KMS-11 (cell line): ENCODE measurements at regions not wholly inside any gene's neighbourhood (a gene's known extent, or its start where the extent isn't known, plus 50 kb on each side); places are given as distances from the start of the nearest gene placed in this dataset.

Source experiments
- H2AFZ ChIP-seq: fragments of 200-600 bp; sonication (generic); 2 replicates; pipeline ENCODE4 v1.6.1; 2016; ENCODE audit warnings: antibody characterized with exemption, mixed run types, low read depth
- H3K27ac ChIP-seq: fragments of 200-600 bp; sonication (generic); 2 replicates; pipeline ENCODE4 v1.6.1; 2016; ENCODE audit warnings: mild to moderate bottlenecking, mixed run types
- H3K27me3 ChIP-seq: fragments of 200-600 bp; sonication (generic); 2 replicates; pipeline ENCODE4 v1.6.1; 2017; ENCODE audit warnings: mild to moderate bottlenecking, low read depth, mixed run types, moderate library complexity; ENCODE audit not compliant: insufficient read depth
- H3K36me3 ChIP-seq: fragments of 200-600 bp; sonication (generic); 2 replicates; pipeline ENCODE4 v1.6.1; 2017; ENCODE audit warnings: mild to moderate bottlenecking, mixed run types; ENCODE audit not compliant: insufficient read depth
- H3K4me1 ChIP-seq: fragments of 200-600 bp; sonication (generic); 2 replicates; pipeline ENCODE4 v1.6.1; 2016; ENCODE audit warnings: mild to moderate bottlenecking, low read depth, mixed run types; ENCODE audit not compliant: poor library complexity, severe bottlenecking
- H3K4me2 ChIP-seq: fragments of 200-600 bp; sonication (generic); 2 replicates; pipeline ENCODE4 v1.7.0; 2016; ENCODE audit warnings: mild to moderate bottlenecking, mixed run types
- H3K4me3 ChIP-seq: fragments of 200-600 bp; sonication (generic); IDR thresholded peaks from 2 replicates; pipeline ENCODE4 v1.6.1; 2017; ENCODE audit warnings: low read depth, low read length, mixed read lengths; ENCODE audit not compliant: insufficient read depth
- H3K79me2 ChIP-seq: fragments of 200-600 bp; sonication (generic); 2 replicates; pipeline ENCODE4 v1.6.1; 2016; ENCODE audit warnings: low read depth, mixed run types; ENCODE audit not compliant: insufficient read depth
- H3K9ac ChIP-seq: fragments of 200-600 bp; sonication (generic); 2 replicates; pipeline ENCODE4 v1.6.1; 2016; ENCODE audit warnings: mild to moderate bottlenecking, mixed run types
- H4K20me1 ChIP-seq: fragments of 200-600 bp; sonication (generic); 2 replicates; pipeline ENCODE4 v1.6.1; 2016; ENCODE audit warnings: mild to moderate bottlenecking, mixed run types; ENCODE audit not compliant: insufficient read depth
- CTCF ChIP-seq: fragments of 200-600 bp; sonication (generic); conservative IDR thresholded peaks from 2 replicates; pipeline ENCODE4 v1.6.1; 2017; ENCODE audit warnings: low read depth, mild to moderate bottlenecking, antibody characterized with exemption, low read length, moderate library complexity, mixed read lengths

DNA sequence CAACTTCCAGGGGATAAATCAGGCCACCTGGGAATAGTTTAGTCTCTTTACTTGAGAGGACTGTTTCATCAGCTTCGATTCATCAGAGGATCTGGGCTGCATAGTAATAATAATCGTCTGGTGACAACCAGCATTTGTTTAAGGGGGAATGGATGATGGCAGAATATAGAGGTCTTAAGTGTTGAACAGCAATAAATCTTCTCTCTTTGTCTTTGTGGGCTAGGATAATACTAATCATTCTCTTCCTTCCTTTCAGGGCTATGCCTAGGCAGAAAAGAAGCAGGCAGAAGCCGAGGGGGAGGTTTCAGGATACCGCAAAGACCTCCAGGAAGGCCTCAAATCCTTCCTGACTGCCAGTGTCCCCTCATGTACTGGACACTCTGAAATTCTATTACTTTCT is 150.4 kb upstream of the GAREM1 start:
- no peaks in the 10 kb centered on the region for H3K27me3 ChIP-seq
- TF ChIP-seq CTCF: no peak

DNA sequence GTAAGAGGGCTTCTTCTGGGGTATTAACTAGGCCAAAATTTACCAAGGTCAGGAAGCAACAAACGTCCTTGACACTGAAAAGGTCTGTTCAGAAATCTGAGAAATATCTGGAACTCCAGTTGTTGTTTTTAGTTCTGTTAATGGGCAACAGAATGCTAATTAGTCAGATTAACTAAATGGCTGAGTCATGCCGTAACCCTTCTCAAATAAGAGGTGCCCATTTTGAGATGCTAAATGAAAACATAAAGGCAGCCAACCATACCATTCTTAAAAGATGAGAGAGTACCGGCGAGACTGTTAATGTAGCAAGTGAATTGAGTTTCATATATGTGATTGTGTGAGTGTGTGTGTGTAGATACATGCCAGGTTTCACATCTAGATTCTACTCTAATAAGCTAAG is 147.9 kb upstream of the GAREM1 start:
- Histone ChIP-seq H3K4me1 (no peaks in the 10 kb centered on the region), H3K4me3 (no peak overlapping the region), H3K36me3 (no peaks in the 10 kb centered on the region), H3K9ac (no peak overlapping the region), H3K27ac (no peak overlapping the region), H3K27me3 (no peaks in the 10 kb centered on the region), H2AFZ (no peak overlapping the region), H3K4me2 (no peak overlapping the region), H4K20me1 (no peaks in the 10 kb centered on the region), H3K79me2 (no peaks in the 10 kb centered on the region)
- no peak for TF ChIP-seq CTCF

More for the DNA sequence above, 150.4 kb upstream of the GAREM1 start:
- Histone ChIP-seq H3K9ac (no peak overlapping the region), H3K4me1 (no peaks in the 10 kb centered on the region), H4K20me1 (no peaks in the 10 kb centered on the region), H3K36me3 (no peaks in the 10 kb centered on the region), H3K4me2 (no peak overlapping the region), H3K79me2 (no peaks in the 10 kb centered on the region), H3K4me3 (no peak overlapping the region), H3K27ac (no peak overlapping the region), H2AFZ (no peak overlapping the region)

GRCh38 chr18:32613821-32614220 is 143.1 kb upstream of the GAREM1 start:
- H2AFZ ChIP-seq: no peak overlapping the region
- no peak overlapping the region for H3K9ac ChIP-seq
- no peak overlapping the region for H3K4me2 ChIP-seq
- TF ChIP-seq CTCF: no peak
- no peak overlapping the region for H3K27ac ChIP-seq
- no peaks in the 10 kb centered on the region for H3K36me3 ChIP-seq
- no peaks in the 10 kb centered on the region for H3K79me2 ChIP-seq
- H3K4me3 ChIP-seq: no peak overlapping the region
- no peaks in the 10 kb centered on the region for H3K27me3 ChIP-seq
- no peaks in the 10 kb centered on the region for H4K20me1 ChIP-seq
- H3K4me1 ChIP-seq: no peaks in the 10 kb centered on the region

- Histone ChIP-seq H3K4me1 (no peaks in the 10 kb centered on the region), H4K20me1 (no peaks in the 10 kb centered on the region), H3K9ac (no peak overlapping the region), H3K79me2 (no peaks in the 10 kb centered on the region), H3K4me3 (no peak overlapping the region), H2AFZ (no peak overlapping the region), H3K4me2 (no peak overlapping the region), H3K27me3 (no peaks in the 10 kb centered on the region), H3K36me3 (no peaks in the 10 kb centered on the region), H3K27ac (no peak overlapping the region)
- TF ChIP-seq CTCF: no peak
These were observed 142.0 kb upstream of the GAREM1 start for GRCh38 chr18:32612651-32613050.

DNA sequence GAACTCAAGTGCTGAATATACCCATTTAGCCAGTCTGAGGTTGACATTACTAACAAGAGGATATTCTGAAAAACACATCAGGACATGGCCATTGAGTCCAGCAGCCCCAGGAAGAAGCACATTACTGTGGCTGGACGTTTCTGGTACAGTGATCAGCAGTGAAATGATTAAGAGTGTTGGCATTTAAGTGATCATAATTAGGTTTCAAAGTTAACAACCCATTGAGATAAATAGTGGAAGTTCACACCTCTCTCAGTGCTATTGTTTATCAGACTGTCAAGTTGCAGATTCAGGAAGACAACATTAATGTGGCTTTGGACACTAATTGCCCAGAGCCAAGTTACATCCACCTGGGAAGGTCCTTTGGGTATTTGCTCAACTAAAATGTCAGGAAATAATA is 139.5 kb upstream of the GAREM1 start:
- no peak for TF ChIP-seq CTCF
- H3K27ac ChIP-seq: no peak overlapping the region

More for the DNA sequence above, 139.5 kb upstream of the GAREM1 start:
- H3K27me3 ChIP-seq: no peaks in the 10 kb centered on the region
- no peaks in the 10 kb centered on the region for H3K36me3 ChIP-seq
- H3K4me3 ChIP-seq: no peak overlapping the region
- no peaks in the 10 kb centered on the region for H3K79me2 ChIP-seq
- no peaks in the 10 kb centered on the region for H3K4me1 ChIP-seq
- H4K20me1 ChIP-seq: no peaks in the 10 kb centered on the region
- H3K9ac ChIP-seq: no peak overlapping the region
- H2AFZ ChIP-seq: no peak overlapping the region
- H3K4me2 ChIP-seq: no peak overlapping the region
